IMR-90 (cell line): ENCODE measurements at regions not wholly inside any gene's neighbourhood (a gene's known extent, or its start where the extent isn't known, plus 50 kb on each side); places are given as distances from the start of the nearest gene placed in this dataset.

ENCODE experiments used
- ATAC-seq: fragments of 200-7000 bp; cut with Tn5 transposase; 2 replicates; pipeline ENCODE4 v1.9.1; 2020; ENCODE audit warnings: low read depth, mild to moderate bottlenecking, moderate library complexity
- BruUV-seq: library from RNA; stranded (reverse); fragments of 400-500 nt; replicated peaks from 2 replicates; lab custom pipeline; 2021; lab: Mats Ljungman, UMichigan
- CTCF ChIA-PET: fragments of 300-600 bp; formaldehyde crosslinking; extraction: SDS; loops from one replicate; lab custom pipeline; 2021; ENCODE audit warnings: antibody characterized with exemption; lab: Yijun Ruan, JAX
- POLR2A ChIA-PET: fragments of 300-600 bp; sonication (Branson Sonifier 250); formaldehyde crosslinking; loops from one replicate; lab custom pipeline; 2022; ENCODE audit warnings: antibody characterized with exemption; ENCODE audit not compliant: unreplicated experiment; lab: Charles Lee
- DNase-seq: peaks from one replicate; pipeline ENCODE4 v3.0.0; 2013
- H2AFZ ChIP-seq: replicated peaks from 2 replicates; pipeline ENCODE3; 2013; ENCODE audit warnings: low read length, mild to moderate bottlenecking; ENCODE audit not compliant: poor library complexity
- H2AK5ac ChIP-seq: 2 replicates; pipeline ENCODE4 v1.6.1; 2013; ENCODE audit warnings: low read depth, low read length, inconsistent platforms
- H2AK9ac ChIP-seq: replicated peaks from 2 replicates; pipeline ENCODE3; 2013; ENCODE audit warnings: mild to moderate bottlenecking, low read depth, low read length, moderate library complexity; ENCODE audit not compliant: poor library complexity
- H2BK120ac ChIP-seq: 2 replicates; pipeline ENCODE4 v1.6.1; 2013; ENCODE audit warnings: low read depth, low read length, inconsistent platforms
- H2BK15ac ChIP-seq: 3 replicates; pipeline ENCODE4 v1.6.1; 2013; ENCODE audit warnings: low read depth, low read length, inconsistent platforms
- H2BK20ac ChIP-seq: 2 replicates; pipeline ENCODE4 v1.6.1; 2013; ENCODE audit warnings: low read depth, mild to moderate bottlenecking, inconsistent platforms, low read length, moderate library complexity
- H2BK5ac ChIP-seq: 2 replicates; pipeline ENCODE4 v1.6.1; 2013; ENCODE audit warnings: mild to moderate bottlenecking, low read depth, low read length, inconsistent platforms; ENCODE audit not compliant: poor library complexity, severe bottlenecking
- H3K14ac ChIP-seq: replicated peaks from 2 replicates; pipeline ENCODE4 v1.6.1; 2013; ENCODE audit warnings: low read depth, low read length, inconsistent platforms
- H3K18ac ChIP-seq: 2 replicates; pipeline ENCODE4 v1.6.1; 2013; ENCODE audit warnings: low read depth, low read length, control low read depth
- H3K23ac ChIP-seq: 2 replicates; pipeline ENCODE4 v1.6.1; 2013; ENCODE audit warnings: low read depth, low read length, inconsistent platforms
- H3K27ac ChIP-seq: 2 replicates; pipeline ENCODE4 v1.5.1; 2013; ENCODE audit warnings: mild to moderate bottlenecking, control low read depth, low read length; ENCODE audit not compliant: insufficient read depth
- H3K27me3 ChIP-seq: 2 replicates; pipeline ENCODE4 v1.6.1; 2013; ENCODE audit warnings: low read length; ENCODE audit not compliant: control insufficient read depth, insufficient read depth
- H3K36me3 ChIP-seq: 2 replicates; pipeline ENCODE4 v1.6.1; 2013; ENCODE audit warnings: low read length, mixed read lengths; ENCODE audit not compliant: control insufficient read depth, insufficient read depth
- H3K4ac ChIP-seq: 2 replicates; pipeline ENCODE4 v1.6.1; 2013; ENCODE audit warnings: low read depth, low read length, inconsistent platforms
- H3K4me1 ChIP-seq: 2 replicates; pipeline ENCODE4 v1.6.1; 2013; ENCODE audit warnings: low read length, mixed read lengths; ENCODE audit not compliant: control insufficient read depth, insufficient read depth
- H3K4me2 ChIP-seq: 2 replicates; pipeline ENCODE4 v1.6.1; 2013; ENCODE audit warnings: low read depth, mild to moderate bottlenecking, control low read depth, low read length, moderate library complexity
- H3K4me3 ChIP-seq: 2 replicates; pipeline ENCODE4 v1.5.1; 2013; ENCODE audit warnings: low read depth, mild to moderate bottlenecking, control low read depth, low read length, moderate library complexity; ENCODE audit not compliant: insufficient read depth
- H3K56ac ChIP-seq: 2 replicates; pipeline ENCODE4 v1.6.1; 2013; ENCODE audit warnings: low read length, inconsistent platforms; ENCODE audit not compliant: insufficient read depth; ENCODE audit errors: extremely low read depth
- H3K79me1 ChIP-seq, 2 experiments: 2 replicates each; pipeline ENCODE4 v1.6.1; 2013; ENCODE audit warnings: low read length in 2 of 2, inconsistent platforms in 1 of 2, low read depth in 1 of 2
- H3K9ac ChIP-seq: 2 replicates; pipeline ENCODE4 v1.6.1; 2013; ENCODE audit warnings: low read depth, low read length, control low read depth
- H3K9me1 ChIP-seq: 2 replicates; pipeline ENCODE4 v1.6.1; 2013; ENCODE audit warnings: low read length, inconsistent platforms; ENCODE audit not compliant: insufficient read depth
- H3K9me3 ChIP-seq: 2 replicates; pipeline ENCODE4 v1.6.1; 2013; ENCODE audit warnings: low read length; ENCODE audit not compliant: control insufficient read depth, insufficient read depth
- H4K20me1 ChIP-seq: 2 replicates; pipeline ENCODE4 v1.6.1; 2013; ENCODE audit warnings: low read length, inconsistent platforms; ENCODE audit not compliant: insufficient read depth
- H4K5ac ChIP-seq: 2 replicates; pipeline ENCODE4 v1.6.1; 2013; ENCODE audit warnings: mild to moderate bottlenecking, low read depth, low read length, control low read depth
- H4K8ac ChIP-seq, 2 experiments: 2 replicates each; pipeline ENCODE4 v1.6.1; 2013; ENCODE audit warnings: low read depth in 2 of 2, low read length in 2 of 2, control low read depth in 1 of 2, inconsistent platforms in 1 of 2
- H4K91ac ChIP-seq: 2 replicates; pipeline ENCODE4 v1.6.1; 2013; ENCODE audit warnings: low read depth, low read length, inconsistent platforms; ENCODE audit not compliant: insufficient read depth
- BHLHE40 ChIP-seq: fragments of 150-350 bp; IDR thresholded peaks from 2 replicates; pipeline ENCODE4 v1.6.1; 2016; ENCODE audit warnings: mild to moderate bottlenecking, low read depth, low read length
- CEBPB ChIP-seq: IDR thresholded peaks from 2 replicates; pipeline ENCODE4 v1.6.1; 2012; ENCODE audit warnings: low read depth, low read length, improper control_type of control experiment
- CHD1 ChIP-seq: IDR thresholded peaks from 2 replicates; pipeline ENCODE4 v1.6.1; 2012; ENCODE audit warnings: low read depth, low read length, improper control_type of control experiment
- FOS ChIP-seq: fragments of 150-350 bp; IDR thresholded peaks from 2 replicates; pipeline ENCODE4 v1.6.1; 2016; ENCODE audit warnings: low read depth, low read length
- MAFK ChIP-seq: IDR thresholded peaks from 2 replicates; pipeline ENCODE4 v1.6.1; 2012; ENCODE audit warnings: low read depth, low read length, improper control_type of control experiment
- MAZ ChIP-seq: IDR thresholded peaks from 2 replicates; pipeline ENCODE4 v1.6.1; 2012; ENCODE audit warnings: low read depth, mild to moderate bottlenecking, low read length, improper control_type of control experiment, moderate library complexity, borderline replicate concordance
- MXI1 ChIP-seq: IDR thresholded peaks from 2 replicates; pipeline ENCODE4 v1.6.1; 2012; ENCODE audit warnings: low read depth, mild to moderate bottlenecking, low read length, moderate library complexity, borderline replicate concordance
- NFE2L2 ChIP-seq: fragments of 150-350 bp; IDR thresholded peaks from 2 replicates; pipeline ENCODE4 v1.6.1; 2016; ENCODE audit warnings: low read depth, mild to moderate bottlenecking, low read length
- POLR2A ChIP-seq: IDR thresholded peaks from 2 replicates; pipeline ENCODE4 v1.6.1; 2012; ENCODE audit warnings: mild to moderate bottlenecking, low read depth, low read length
- RAD21 ChIP-seq: IDR thresholded peaks from 2 replicates; pipeline ENCODE4 v1.6.1; 2012; ENCODE audit warnings: low read length, improper control_type of control experiment
- RCOR1 ChIP-seq: IDR thresholded peaks from 2 replicates; pipeline ENCODE4 v1.6.1; 2012; ENCODE audit warnings: mild to moderate bottlenecking, low read length, improper control_type of control experiment; ENCODE audit not compliant: insufficient replicate concordance
- RFX5 ChIP-seq: IDR thresholded peaks from 2 replicates; pipeline ENCODE4 v1.8.0; 2012; ENCODE audit warnings: low read depth, mild to moderate bottlenecking, low read length, moderate library complexity
- SMC3 ChIP-seq: fragments of 150-350 bp; IDR thresholded peaks from 2 replicates; pipeline ENCODE4 v1.6.1; 2016; ENCODE audit warnings: low read depth, mild to moderate bottlenecking, antibody characterized with exemption, low read length, moderate library complexity
- dilution Hi-C: fragments of 300-500 bp; cut with HindIII; formaldehyde crosslinking; loops from one replicate; pipeline ENCODE4 v1.14.3; 2018; ENCODE audit warnings: low sequenced_read_pairs; ENCODE audit not compliant: unreplicated experiment
- in situ Hi-C: fragments of 300-500 bp; cut with MboI; formaldehyde crosslinking; loops from 3 replicates; pipeline ENCODE4 v1.14.3; 2019; ENCODE audit warnings: low sequenced_read_pairs, inconsistent platforms, mixed read lengths
- intact Hi-C: fragments of 100-400 bp; cut with micrococcal nuclease; formaldehyde crosslinking; loops from 2 replicates; pipeline ENCODE4 v1.10.0; 2022
- TF ChIP-seq, protein P1 (sequence below): fragments of 150-350 bp; IDR thresholded peaks from 2 replicates; pipeline ENCODE4 v1.6.1; 2017; ENCODE audit warnings: mild to moderate bottlenecking, antibody characterized with exemption, low read length, low read depth
- TF ChIP-seq, protein P2 (sequence below): fragments of 150-350 bp; IDR thresholded peaks from 2 replicates; pipeline ENCODE4 v1.6.1; 2016; ENCODE audit warnings: low read depth, mild to moderate bottlenecking, low read length, moderate library complexity, borderline replicate concordance

DNA sequence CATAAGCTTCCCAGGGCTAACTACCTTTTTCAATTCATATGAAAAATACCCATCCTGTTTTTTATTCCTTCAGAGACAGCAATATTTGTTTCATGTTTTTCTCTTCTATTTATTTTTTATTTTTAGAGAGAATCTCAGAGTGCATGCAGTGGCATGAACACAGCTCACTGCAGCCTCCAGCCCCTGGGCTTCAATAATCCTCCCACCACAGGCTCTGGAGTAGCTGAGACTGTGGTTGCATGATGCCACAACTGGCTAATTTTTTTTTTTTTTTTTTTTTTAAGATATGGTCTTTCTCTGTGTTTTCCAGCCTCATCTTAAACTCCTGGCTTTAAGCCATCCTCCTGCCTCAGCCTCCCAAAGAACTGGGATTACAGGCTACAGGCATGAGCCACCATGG, 296.7 kb upstream of the AKR1E2 start:
- H2AFZ ChIP-seq: no peak overlapping the region
- H3K27me3 ChIP-seq: no peaks in the 10 kb centered on the region
- no peaks in the 10 kb centered on the region for H3K36me3 ChIP-seq
- H3K27ac ChIP-seq: no peak overlapping the region
- dilution Hi-C loops: no loop called here
- H2AK9ac ChIP-seq: no peak overlapping the region
- no peaks in the 10 kb centered on the region for H3K9me3 ChIP-seq
- POLR2A ChIA-PET: no interaction called here
- no peak overlapping the region for H3K9ac ChIP-seq
- no peak overlapping the region for H4K8ac ChIP-seq
- H4K20me1 ChIP-seq: no peaks in the 10 kb centered on the region
- peaks cover 4% of the 10 kb centered on the region for H3K9me1 ChIP-seq
- peak overlapping the region; percentile 37 for H3K4ac ChIP-seq
- no peak for TF ChIP-seq SMC3
- TF ChIP-seq, protein P1, sequence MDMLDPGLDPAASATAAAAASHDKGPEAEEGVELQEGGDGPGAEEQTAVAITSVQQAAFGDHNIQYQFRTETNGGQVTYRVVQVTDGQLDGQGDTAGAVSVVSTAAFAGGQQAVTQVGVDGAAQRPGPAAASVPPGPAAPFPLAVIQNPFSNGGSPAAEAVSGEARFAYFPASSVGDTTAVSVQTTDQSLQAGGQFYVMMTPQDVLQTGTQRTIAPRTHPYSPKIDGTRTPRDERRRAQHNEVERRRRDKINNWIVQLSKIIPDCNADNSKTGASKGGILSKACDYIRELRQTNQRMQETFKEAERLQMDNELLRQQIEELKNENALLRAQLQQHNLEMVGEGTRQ: no peak
- TF ChIP-seq RFX5: no peak
- TF ChIP-seq RAD21: no peak
- TF ChIP-seq CHD1: no peak
- no peak for TF ChIP-seq MAZ
- no peak for TF ChIP-seq RCOR1
- TF ChIP-seq BHLHE40: no peak
- TF ChIP-seq POLR2A: no peak
- TF ChIP-seq MAFK: no peak
- no peak for TF ChIP-seq FOS
- TF ChIP-seq, protein P2, sequence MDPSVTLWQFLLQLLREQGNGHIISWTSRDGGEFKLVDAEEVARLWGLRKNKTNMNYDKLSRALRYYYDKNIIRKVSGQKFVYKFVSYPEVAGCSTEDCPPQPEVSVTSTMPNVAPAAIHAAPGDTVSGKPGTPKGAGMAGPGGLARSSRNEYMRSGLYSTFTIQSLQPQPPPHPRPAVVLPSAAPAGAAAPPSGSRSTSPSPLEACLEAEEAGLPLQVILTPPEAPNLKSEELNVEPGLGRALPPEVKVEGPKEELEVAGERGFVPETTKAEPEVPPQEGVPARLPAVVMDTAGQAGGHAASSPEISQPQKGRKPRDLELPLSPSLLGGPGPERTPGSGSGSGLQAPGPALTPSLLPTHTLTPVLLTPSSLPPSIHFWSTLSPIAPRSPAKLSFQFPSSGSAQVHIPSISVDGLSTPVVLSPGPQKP: no peak
- TF ChIP-seq MXI1: no peak
- no peak for TF ChIP-seq CEBPB
- no peak for TF ChIP-seq NFE2L2
- H2BK20ac ChIP-seq: no peak overlapping the region; the same call in 1 of the 2 replicates
- H3K56ac ChIP-seq: no peak overlapping the region
- in situ Hi-C loops: no loop called here
- H3K4me2 ChIP-seq: no peak overlapping the region
- H3K79me1 ChIP-seq: no peaks in the 10 kb centered on the region
- no peak overlapping the region for H4K5ac ChIP-seq
- H3K4me3 ChIP-seq: no peak overlapping the region
- no peak overlapping the region for H3K18ac ChIP-seq
- DNase-seq: no peak
- no peak overlapping the region for H2BK15ac ChIP-seq
- H2BK120ac ChIP-seq: peak overlapping the region; percentile 43; the same call in 1 of the 2 replicates
- peaks cover 4% of the 10 kb centered on the region for H3K4me1 ChIP-seq
- no peak overlapping the region for H3K14ac ChIP-seq
- H3K23ac ChIP-seq: no peak overlapping the region
- no peak overlapping the region; the same call in 1 of the 2 replicates for H4K91ac ChIP-seq
- CTCF ChIA-PET: interaction anchor here (0.5 to 0.7 kb wide), 2 partner anchors 217 to 291 kb away, joined by 3 read pairs; no protein-coding TSS in a partner anchor
- intact Hi-C loops: loop anchor here (5.0 kb wide), 1 partner anchor 128 kb away; no protein-coding TSS in a partner anchor
- ATAC-seq: no peak
- no TSS peak for BruUV-seq
- no peak overlapping the region for H2BK5ac ChIP-seq
- no peak overlapping the region for H2AK5ac ChIP-seq
